Smooth muscle cell of the brain vasculature (primary cell): ENCODE measurements at regions not wholly inside any gene's neighbourhood (a gene's known extent, or its start where the extent isn't known, plus 50 kb on each side); places are given as distances from the start of the nearest gene placed in this dataset.
"Not testable (repeated sequence)": the region's sequence is repeated elsewhere in the genome, so short reads cannot be mapped to it uniquely, and the experiment has no call there.

ENCODE experiments used
- DNase-seq: peaks from one replicate; pipeline ENCODE4 v3.0.0-alpha.2; 2012; ENCODE audit warnings: low read depth, low spot score

DNA sequence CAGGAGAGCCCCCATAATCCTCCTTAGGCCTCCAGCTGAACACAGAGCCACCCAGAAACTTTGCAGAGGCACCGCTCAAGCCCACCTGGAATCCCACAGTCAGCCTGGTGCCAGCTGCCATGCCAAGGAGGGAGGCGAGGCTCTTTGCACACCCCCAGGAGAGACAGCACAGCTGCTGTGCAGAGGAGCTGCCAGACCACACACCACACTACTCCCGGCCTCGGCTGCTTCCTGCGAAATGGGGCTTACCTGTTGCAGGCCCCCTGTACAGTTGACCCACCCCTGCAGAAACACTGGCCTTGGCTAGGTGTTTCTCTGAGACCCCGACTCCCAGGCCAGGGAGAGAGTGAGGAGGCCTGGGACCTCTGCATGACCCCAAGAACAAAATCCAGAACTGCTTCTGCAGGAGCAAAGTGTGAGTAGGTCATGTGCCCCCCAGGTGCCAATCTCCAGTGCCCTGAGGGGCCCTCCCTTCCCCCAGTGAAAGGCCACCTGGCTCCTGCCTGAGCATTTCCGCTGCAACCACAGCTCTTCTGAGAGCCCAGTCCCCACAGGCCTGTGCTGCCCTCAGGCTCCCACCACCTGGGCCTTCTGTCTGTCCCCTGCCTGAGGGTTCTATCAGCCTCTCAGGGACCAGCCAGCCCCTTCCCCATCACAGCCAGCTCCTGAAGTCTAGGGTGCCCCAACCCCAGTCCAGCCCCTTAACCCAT is 580.4 kb downstream of the UQCRFS1 start:
- no peak for DNase-seq

DNA sequence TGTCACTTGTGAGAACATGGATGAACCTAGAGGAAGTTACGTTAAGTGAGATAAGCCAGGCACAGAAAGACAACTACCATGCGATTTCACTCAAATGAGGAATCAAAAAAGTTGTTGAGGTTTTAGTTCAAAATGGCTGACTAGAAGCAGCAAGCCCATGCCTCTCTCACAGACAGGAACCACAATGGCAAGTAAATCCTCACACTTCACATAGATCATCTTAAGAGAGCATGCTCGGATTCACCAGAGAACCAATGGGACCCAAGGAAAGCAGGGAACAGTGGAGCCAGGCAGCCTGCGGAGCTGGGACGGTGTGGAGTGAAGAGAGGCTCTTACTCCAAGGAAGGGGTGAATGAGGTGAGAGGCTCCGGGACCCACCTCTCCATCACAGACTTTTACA is 581.0 kb downstream of the UQCRFS1 start:
- DNase-seq = no peak

DNA sequence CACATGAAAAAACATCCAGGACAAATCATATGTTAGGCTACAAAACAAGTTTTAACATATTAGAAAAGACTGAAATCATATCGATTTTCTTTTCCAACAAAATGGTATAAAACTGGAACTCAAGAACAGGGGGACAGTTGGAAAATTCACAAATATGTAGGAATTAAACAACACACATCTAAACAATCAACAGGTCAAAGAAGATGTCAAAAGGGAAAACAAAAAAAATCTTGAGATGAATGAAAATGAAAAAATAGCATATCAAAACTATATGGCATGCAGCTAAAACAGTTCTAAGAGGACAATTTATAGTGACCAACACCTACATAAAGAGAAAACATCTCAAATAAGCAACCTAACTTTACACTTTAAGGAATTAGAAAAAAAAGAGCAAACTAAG is 585.3 kb downstream of the UQCRFS1 start:
- no peak for DNase-seq

DNA sequence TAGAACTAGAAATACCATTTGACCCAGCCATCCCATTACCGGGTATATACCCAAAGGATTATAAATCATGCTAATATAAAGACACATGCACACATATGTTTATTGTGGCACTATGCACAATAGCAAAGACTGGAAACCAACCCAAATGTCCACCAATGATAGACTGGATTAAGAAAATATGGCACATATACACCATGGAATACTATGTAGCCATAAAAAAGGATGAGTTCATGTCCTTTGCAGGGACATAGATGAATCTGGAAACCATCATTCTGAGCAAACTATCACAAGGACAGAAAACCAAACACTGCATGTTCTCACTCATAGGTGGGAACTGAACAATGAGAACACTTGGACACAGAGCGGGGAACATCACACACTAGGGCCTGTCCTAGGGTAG is 586.5 kb downstream of the UQCRFS1 start:
- not testable (repeated sequence) for DNase-seq

GRCh38 chr19:28619816-28620429 is 593.0 kb downstream of the UQCRFS1 start:
- no peak for DNase-seq

GRCh38 chr19:28618504-28618903 is 594.4 kb downstream of the UQCRFS1 start:
- no peak for DNase-seq

DNA sequence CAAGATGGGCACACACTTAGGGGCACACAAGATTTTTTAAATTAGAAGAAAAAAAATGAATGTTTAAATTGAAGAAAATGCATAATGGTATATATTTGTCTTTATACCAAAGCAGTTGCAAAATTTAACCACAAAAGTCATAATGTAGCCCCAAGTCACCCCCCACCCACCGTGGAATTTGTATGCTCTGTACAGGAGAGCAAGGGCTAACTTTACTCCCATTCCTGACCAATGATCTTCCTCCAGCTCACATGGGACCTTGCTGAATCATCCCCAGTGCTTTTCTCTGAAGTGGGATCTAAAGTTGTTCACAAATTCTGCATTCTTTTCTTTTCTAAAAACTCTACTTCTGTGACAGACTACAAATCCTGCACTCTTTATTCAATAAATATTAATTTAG is 597.0 kb downstream of the UQCRFS1 start:
- no peak for DNase-seq

GRCh38 chr19:28615546-28615916 is 597.4 kb downstream of the UQCRFS1 start:
- DNase-seq = no peak

DNA sequence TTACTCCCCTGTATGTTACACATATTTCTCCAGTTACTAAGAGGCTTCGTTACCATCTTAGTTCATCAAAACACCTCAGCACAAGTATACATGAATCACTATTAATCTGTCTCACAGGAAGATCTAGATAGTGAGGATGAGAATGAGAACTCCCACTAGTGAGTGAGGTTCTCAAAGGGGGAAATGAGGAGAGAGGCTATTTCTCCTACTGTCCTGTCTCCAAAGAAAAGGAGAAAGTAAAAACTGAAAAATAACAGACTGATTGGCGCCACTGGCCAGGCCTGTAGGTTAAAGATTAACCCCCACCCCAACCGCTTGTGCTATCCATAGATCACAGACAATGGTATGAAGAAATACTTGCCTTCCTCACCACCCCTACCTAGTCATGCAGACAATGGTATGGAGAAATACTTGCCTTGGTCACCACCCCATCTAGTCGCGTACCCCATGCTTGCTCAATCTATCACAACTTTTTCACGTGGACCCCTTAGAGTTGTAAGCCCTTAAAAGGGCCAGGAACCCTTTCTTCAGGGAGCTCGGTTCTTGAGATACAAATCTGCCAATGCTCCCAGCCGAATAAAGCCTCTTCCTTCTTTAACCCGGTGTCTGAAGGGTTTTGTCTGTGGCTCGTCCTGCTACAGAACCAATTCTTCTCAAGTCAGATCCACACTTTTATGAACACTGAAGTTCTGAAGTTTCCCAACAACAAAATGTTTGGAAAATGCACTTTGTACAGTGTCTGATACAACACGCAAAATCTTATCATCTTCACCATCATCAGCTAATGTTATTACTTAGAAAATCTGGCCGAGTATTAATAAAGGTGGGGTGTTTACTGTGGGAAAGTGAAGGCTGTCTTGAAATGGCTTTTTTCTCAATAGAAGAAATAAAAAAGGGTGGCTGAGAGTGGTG is 598.1 kb downstream of the UQCRFS1 start:
- DNase-seq = no peak

GRCh38 chr19:28612275-28612769 is 600.6 kb downstream of the UQCRFS1 start:
- no peak for DNase-seq

DNA sequence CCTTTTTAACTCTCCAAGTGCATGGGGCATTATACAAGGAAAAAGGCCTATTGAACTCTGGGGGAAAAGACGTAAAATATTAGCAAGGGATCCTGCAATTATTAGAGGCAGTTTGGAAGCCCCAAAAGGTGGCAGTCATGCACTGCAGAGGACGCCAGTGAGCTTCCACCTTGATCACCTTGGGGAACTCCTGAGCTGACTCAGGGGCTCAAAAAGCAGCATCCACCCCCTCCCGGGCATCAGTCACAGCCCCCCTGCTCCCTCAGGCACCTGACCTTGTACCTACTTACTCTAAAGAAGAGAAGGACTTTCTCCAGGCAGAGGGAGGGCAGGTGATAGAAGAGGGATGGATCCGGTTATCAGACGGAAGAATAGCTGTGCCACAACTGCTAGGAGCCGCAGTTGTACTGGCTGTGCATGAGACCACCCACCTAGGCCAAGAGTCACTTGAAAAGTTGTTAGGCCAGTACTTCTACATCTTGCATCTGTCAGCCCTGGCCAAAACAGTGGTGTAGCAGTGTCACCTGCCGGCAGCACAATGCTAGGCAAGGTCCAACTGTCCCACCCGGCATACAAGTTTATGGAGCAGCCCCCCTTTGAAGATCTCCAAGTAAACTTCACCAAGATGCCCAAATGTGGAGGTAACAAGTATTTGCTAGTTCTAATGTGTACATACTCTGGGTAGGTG is 601.6 kb downstream of the UQCRFS1 start:
- not testable (repeated sequence) for DNase-seq

GRCh38 chr19:28610731-28611130 is 602.2 kb downstream of the UQCRFS1 start:
- DNase-seq = no peak

DNA sequence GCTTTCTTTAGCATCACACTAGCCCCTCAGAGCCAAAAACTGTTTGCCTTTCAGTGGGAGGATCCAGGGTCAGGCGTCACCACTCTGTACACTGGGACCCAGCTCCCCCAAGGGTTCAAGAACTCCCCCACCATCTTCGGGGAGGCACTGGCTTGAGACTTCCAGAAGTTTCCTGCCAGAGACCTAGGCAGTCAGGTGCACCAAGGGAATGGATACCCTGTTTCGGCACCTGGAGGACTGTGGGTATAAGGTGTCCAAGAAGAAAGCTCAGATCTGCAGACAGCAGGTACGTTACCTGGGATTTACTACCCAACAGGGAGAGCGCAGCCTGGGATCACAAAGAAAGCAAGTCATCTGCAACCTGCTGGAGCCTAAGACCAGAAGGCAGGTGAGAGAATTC is 603.0 kb downstream of the UQCRFS1 start:
- DNase-seq = no peak

DNA sequence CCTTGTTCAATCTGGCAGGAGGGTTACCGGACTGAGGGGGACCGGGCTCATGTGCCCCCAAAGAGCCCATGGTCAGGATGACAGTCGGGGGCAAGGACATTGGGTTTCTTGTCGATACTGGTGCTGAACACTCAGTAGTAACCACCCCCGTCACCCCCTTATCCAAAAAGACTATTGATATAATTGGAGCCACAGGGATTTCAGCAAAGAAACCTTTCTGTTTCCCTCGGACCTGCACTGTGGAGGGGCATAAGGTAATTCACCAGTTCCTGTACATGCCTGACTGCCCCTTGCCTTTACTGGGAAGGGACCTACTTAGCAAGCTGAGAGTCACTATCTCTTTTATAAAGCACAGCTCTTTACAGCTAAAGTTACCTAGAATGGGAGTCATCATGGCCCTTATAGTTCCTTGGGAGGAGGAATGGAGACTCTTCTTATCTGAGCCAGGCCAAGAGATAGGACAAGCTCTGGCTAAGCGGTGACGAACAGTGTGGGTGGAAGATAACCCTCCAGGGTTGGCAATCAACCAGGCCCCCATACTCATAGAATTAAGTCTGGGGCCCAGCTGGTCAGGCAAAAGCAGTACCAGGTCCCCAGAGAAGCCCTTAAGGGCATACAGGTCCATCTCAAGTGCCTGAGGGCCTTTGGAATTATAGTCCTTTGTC is 603.7 kb downstream of the UQCRFS1 start:
- no peak for DNase-seq

DNA sequence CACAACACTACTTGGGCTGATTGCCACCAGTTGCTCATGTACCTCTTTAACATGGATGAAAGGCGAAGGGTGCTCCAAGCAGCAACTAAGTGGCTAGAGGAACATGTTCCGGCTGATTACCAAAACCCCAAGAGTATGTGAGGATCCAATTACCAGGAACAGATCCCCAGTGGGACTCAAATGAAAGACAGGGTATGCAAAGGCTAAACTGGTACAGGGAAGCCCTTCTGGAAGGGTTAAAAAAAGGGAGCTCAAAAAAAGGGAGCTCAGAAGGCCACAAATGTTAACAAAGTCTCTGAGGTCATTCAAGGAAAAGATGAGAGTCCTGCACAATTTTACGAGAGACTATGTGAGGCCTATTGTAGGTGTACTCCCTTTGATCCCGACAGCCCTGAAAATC is 604.7 kb downstream of the UQCRFS1 start:
- DNase-seq = no peak

DNA sequence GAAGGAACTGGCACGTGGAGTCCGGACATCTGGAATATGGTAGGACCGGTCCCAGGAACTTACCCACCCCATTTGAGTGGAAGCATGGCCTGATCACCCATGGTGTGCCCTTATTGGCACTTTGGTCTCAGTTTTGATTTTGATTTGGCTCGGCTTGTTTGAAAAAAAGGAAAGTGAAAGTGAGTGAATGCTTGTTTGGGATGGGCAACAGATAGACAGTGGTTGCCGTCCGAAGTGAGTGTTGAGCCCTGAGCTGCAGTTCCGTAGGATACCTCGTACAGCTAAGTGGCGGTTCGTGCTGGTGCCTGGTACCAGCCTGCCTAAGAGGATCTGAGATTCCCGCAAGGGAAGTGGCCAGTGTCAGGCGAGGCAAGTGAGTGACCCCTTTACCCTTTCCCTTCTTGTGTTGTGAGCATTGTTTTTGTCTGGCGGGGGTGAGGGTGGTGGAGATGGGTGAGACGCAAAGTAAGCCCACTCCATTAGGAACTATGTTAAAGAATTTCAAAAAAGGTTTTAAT is 605.8 kb downstream of the UQCRFS1 start:
- DNase-seq = no peak

- no peak for DNase-seq
Observed at GRCh38 chr19:28606269-28607032, 606.5 kb downstream of the UQCRFS1 start.

DNA sequence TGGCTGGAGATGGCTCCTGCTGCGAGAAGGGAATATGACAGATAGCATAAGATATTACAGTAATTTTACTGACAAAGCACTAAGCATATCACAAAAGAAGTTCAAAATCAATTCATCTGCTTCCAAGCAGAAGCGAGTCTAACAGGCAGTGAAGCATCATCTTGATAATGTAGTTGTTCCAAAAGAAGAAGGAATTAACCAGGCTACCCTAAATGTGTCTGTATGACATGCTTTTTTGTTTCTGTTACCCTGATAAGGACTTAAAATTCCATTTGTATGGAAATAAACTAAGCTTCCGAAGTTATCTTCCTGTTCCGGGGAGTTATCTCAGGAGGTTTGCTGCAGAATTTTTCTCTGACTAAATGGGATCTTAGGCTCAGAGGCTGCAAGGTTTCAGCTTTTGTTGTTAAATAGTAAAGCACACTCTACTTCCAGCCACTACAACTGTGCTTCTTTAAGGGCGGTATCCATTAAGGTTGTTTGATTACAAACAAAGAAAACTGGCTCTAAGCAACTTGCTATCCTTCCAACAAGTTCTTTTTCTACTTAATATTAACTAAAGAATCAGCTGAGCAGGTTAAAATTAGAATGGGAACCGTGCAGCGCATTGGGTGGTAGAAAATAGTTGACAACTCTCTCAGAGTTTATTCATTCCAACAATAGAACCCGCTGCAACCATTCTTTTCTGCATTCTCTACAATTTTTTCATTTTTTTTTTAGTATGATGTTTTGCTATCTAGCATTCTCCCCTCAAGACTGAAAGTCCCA is 607.3 kb downstream of the UQCRFS1 start:
- no peak for DNase-seq

- DNase-seq = no peak
Observed at GRCh38 chr19:28603453-28603852, 609.5 kb downstream of the UQCRFS1 start.
